ENCODE measurements at regions not wholly inside any gene's neighbourhood (a gene's known extent, or its start where the extent isn't known, plus 50 kb on each side); places are given as distances from the start of the nearest gene placed in this dataset.

- TF ChIP-seq CTCF (IDR thresholded peaks at IDR 0.05; ENCODE audit: control insufficient read depth, insufficient read depth, low read depth, low read length, missing control alignments): no peak
- no peak overlapping the region for H3K4me3 ChIP-seq (ENCODE audit: control insufficient read depth, low read depth, low read length)
- DNase-seq (ENCODE audit: low read depth): no peak
These were observed 94.2 kb downstream of the ERMARD start for GRCh38 chr6:169845426-169846285.

GRCh38 chr6:169844946-169845345, 93.5 kb downstream of the ERMARD start:
- H3K4me3 ChIP-seq (ENCODE audit: control insufficient read depth, low read depth, low read length): no peak overlapping the region
- no peak for TF ChIP-seq CTCF (IDR thresholded peaks at IDR 0.05; ENCODE audit: control insufficient read depth, insufficient read depth, low read depth, low read length, missing control alignments)
- no peak for DNase-seq (ENCODE audit: low read depth)

GRCh38 chr6:169843991-169844390, 92.6 kb downstream of the ERMARD start:
- TF ChIP-seq CTCF (IDR thresholded peaks at IDR 0.05; ENCODE audit: control insufficient read depth, insufficient read depth, low read depth, low read length, missing control alignments): no peak
- DNase-seq (ENCODE audit: low read depth): no peak
- H3K4me3 ChIP-seq (ENCODE audit: control insufficient read depth, low read depth, low read length): no peak overlapping the region

GRCh38 chr6:169843110-169843509, 91.7 kb downstream of the ERMARD start:
- no peak overlapping the region for H3K4me3 ChIP-seq (ENCODE audit: control insufficient read depth, low read depth, low read length)
- DNase-seq (ENCODE audit: low read depth): no peak
- no peak for TF ChIP-seq CTCF (IDR thresholded peaks at IDR 0.05; ENCODE audit: control insufficient read depth, insufficient read depth, low read depth, low read length, missing control alignments)

GRCh38 chr6:169841907-169842606, 90.6 kb downstream of the ERMARD start:
- DNase-seq (ENCODE audit: low read depth): no peak
- H3K4me3 ChIP-seq (ENCODE audit: control insufficient read depth, low read depth, low read length): no peak overlapping the region
- no peak for TF ChIP-seq CTCF (IDR thresholded peaks at IDR 0.05; ENCODE audit: control insufficient read depth, insufficient read depth, low read depth, low read length, missing control alignments)

- no peak for TF ChIP-seq CTCF (IDR thresholded peaks at IDR 0.05; ENCODE audit: control insufficient read depth, insufficient read depth, low read depth, low read length, missing control alignments)
- no peak overlapping the region for H3K4me3 ChIP-seq (ENCODE audit: control insufficient read depth, low read depth, low read length)
- DNase-seq (ENCODE audit: low read depth): no peak
These were observed 89.8 kb downstream of the ERMARD start for GRCh38 chr6:169841251-169841650.
